COLO829 (cell line): ENCODE measurements at regions not wholly inside any gene's neighbourhood (a gene's known extent, or its start where the extent isn't known, plus 50 kb on each side); places are given as distances from the start of the nearest gene placed in this dataset.
"Not testable (repeated sequence)": the region's sequence is repeated elsewhere in the genome, so short reads cannot be mapped to it uniquely, and the experiment has no call there.

Experiments used
- DNase-seq: peaks from one replicate; pipeline ENCODE4 v3.0.0; 2012; ENCODE audit warnings: low spot score

DNA sequence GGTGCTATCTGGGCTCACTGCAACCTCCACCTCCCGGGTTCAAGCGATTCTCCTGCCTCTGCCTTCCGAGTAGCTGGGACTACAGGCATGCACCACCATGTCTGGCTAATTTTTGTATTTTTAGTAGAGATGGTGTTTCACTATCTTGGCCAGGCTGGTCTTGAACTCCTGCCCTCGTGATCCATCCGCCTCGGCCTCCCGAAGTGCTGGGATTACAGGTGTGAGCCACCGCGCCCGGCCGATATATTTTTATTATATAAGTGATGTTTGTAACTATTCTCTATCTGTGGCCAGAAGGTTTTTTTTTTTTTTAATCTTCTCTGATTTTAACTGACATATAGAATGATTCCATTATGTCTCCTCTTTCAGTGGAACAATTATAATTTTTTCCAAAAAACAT is 579.3 kb upstream of the CITED2 start:
- not testable (repeated sequence) for DNase-seq

DNA sequence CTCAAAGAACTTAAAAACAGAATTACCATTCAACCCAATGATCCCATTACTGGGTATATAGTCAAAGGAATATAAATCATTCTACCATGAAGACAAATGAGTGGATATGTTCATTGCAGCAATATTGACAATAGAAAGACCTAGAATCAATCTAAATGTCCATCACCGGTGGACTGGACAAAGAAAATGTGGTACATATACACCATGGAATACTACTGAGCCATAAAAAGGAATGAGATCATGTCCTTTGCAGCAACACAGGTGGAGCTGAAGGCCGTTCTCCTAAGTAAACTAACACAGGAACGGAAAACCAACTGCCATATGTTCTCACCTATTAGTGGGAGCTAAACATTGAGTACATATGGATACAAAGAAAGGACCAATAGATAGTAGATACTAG is 576.7 kb upstream of the CITED2 start:
- DNase-seq, result no peak

DNA sequence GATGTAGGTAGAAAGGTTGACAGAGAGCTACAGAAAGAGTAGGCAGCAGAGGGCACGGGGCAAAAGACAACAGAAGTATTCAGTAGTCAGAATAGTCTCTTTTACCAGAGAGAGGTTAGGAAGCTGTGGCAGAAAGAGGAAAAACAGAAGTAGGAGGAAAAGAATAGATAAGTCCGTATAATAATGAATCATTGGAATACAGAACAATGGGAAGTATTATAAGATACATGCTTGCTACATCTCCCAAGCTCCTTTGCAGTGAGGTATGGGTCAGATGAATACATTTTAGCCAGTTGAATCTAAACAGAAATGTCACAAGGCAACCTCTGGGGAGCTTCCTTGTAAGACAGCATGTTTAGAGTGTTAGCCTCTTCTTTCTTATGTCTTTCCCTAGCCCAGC is 570.5 kb upstream of the CITED2 start:
- DNase-seq, result peak; percentile 63

DNA sequence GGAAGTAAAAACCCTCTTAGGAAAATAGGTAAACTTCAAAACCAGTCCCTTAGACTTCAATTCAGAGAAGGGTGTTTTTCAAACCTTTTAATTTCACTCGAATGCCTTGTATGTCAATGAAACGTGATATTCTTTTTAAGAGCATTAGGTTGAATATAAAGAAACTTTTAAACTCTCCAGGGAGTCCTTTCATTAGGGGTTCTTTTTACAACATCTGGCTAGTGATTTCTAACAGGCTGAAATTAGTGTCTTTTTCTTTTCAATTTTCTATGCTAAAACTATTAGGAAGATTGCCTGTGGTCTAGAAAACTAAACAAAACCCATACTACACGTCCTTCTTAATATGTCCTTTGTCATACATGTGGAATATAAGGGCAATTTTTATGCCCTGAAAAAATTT is 569.7 kb upstream of the CITED2 start:
- no peak for DNase-seq

DNA sequence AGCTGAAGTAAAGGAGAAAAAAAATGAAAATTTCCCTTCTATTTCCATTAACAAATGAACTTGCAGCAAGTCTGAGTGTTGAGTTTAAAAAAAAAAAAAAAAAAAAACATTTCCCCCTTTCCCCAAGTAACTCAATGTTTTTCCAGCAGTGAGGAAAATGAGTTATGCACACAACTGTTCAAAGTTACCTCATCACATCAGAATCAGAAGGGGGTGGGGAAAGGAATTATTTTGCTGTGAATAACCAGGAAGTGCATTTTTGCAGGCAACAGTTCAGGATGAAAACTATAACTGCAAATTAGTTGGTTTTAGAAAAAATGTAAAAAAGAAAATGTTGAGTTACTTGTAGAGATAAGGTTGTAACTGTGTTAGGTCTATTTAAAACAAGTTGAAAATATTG is 568.9 kb upstream of the CITED2 start:
- DNase-seq, result no peak

DNA sequence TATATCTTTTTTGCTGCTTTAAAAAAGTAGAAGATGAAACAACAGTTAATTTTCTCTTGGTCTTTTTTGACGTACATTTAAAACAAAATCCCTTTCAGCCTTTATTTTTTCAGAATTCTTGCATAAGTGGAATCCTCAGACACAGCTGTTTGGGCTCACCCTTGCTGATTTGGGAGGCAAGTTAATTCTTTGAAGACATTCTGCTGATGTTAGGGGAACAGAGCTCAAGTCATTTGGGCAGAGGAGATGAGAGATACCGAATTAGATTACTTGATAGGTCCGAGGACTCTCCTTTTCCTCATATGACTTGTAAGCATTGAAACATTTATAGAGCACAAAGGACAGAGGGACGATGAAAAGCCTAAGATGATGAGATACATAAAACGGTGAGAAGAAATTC is 567.9 kb upstream of the CITED2 start:
- DNase-seq, result no peak

DNA sequence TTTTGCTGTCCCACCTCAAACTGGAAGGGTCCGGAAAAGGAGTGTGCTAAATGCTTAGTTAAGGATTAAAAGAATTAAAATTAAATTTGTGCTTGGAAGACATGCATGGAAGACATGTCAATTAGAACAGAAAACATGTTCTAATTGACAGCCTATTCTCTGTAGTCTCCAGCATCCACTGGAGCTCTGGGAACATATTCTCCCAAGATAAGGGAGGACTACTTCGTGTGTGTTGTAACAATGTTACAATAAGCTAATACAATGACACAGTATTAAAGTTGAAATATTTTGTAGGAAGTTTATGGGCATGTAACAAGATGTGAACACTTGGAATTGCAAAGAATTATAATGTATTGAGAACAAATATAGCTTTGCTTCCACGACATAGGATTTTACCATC is 567.4 kb upstream of the CITED2 start:
- no peak for DNase-seq

DNA sequence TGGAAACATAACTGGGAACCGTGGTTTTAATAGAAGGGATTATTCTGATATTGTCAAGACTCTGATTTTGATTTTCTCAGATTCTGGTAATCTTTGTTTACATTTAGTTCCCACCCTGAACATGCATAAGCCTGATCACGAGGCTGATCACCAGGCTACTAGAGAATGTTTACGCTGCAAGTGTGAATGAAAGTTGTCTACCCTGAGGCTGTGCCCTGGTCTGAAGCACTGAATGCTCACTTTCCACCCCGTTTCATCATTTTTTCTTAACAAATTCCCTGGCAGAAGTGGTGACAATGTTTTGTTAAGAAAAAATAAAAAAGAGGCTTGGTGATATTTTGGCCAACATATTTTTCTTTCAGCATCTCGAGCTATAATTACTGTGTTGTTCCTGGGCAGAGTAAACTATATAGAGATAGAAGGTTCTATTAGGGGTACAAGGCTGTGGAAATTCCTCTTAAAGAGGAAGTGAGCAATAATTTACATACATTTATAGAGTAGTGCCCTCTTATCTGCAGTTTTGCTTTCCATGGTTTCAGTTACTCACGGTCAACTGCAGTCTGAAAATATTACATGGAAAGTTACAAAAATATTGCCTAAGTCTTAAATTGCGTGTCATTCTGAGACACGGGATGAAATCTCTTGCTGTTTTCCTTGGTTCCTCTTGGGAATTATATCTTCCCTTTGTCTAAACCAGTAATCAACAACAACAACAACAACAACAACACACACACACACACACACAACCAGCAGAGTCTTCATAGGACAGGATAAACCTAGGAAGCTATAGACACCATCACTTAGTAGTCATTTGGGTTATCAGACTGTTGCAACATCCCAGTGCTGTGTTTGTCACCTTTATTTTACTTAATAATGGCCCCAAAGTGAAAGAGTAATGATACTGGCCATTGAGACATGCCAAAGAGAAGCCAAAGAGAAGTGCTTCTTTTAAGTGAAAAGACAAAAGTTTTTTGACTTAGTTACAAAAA is 566.6 kb upstream of the CITED2 start:
- no peak for DNase-seq

DNA sequence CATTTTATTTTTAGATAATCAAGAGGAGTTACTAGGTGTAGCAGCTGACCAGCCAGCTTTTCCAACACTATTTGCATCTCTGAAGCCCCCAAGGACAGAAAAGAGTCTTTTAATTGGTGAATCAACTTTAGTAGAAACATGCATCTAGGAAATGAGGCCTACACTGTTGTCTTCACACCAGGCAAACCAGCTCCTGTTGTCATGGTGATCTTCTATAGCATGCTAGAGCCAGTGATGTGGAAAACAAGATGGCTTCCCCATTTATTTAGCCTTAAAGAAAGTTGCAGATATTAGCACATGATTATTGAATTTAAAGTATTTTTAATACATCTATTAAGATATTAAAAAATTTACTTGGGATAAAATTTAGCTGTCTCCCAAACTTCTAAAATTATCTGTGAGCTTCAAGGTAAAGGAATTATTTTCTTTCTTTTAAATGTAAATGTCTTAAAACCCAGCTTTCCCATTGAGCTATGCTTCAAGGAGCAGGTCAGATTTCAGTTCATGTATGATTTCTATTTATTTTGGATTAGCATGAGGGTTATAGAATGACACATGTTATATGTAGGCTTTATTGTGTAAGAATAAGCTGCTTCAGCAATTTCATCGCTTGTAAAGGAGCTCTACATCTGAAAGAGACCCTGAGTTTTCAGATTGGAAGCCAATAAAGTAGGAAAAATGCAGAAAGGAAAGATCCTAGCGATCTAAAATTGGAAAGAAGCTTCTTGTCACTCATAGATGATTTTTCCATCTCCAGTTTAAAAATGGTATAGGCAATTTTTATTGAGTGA is 564.9 kb upstream of the CITED2 start:
- DNase-seq, result no peak

DNA sequence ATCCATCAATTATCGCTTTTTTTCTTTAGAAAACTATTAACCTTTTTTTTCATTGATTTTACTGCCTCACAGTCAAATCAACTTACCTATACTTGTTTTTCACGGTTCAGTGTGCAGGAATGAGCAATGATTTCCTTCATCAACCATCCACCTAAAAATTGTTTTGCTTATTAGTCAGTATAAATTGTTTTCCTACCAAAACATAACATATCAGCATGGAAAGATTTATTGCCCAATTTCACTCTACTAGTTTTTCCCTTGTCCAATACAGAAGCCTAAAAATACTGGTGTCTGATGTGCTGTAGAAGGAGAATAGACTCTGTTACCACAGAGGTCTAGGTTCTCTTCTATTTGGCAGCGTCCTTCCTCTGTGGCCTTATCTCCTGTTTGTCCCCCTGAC is 558.2 kb upstream of the CITED2 start:
- DNase-seq, result no peak

DNA sequence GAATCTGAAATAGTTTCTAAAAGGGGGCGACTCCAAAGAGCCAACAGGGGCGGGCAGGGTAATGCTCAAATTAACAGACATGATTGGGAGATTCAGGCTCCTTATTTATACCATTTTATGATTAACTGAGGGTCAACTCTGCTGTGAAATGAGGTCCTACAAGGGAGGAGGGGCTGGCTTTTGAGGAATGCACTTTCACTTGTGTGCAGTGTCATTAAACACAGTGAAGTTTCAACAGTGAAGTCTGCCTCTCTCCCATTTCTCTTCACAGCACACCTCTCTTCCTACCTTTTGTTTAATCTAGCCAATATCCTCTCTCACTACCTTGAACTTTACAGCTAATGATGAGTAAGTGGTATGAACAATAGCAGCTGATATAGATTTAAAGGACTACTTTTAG is 557.3 kb upstream of the CITED2 start:
- DNase-seq, result no peak

DNA sequence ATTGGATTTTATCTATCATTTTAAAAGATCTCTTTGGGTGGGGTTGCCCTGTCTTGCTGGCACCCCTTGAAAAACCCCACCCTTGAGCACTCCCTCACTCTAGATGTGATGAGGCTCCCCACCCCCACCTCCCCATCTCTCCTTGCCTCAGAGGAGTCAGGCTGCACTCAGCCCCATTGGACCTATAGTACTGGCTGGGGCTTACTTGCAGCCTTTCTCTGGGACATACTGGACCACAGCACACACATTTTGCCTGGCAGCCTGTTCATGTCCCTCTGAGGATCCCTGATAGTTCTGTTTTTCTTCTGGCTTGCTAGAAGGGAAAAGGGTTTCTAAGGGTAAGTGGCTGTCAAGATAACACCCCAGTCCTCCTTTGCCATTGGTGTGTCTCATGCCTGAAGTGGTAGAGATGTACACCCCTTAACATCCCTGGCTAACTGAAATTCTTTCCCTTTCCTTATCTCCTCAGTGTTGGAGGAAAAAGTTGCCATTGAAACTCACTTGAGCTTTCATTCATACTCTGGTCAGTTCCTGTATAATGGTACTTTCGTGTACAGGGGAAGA is 553.4 kb upstream of the CITED2 start:
- no peak for DNase-seq

DNA sequence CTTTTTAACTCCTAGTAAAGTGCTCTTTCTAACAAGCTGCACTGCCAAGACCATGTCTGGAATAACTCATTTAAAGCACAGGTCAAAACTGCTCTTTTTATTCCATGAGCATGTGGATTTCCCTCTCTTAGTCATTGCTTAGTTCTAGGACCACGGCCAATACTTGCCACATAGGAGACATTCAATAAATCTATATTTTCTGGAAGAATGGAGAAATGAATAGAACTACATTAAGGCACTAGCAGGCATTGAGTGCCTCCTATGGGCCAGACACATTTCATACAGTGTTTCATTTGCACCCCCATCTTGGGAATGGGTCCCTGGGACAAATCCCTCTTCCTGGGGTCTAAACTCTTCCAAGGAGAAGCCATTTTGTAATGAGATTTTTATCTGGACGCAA is 552.8 kb upstream of the CITED2 start:
- no peak for DNase-seq

DNA sequence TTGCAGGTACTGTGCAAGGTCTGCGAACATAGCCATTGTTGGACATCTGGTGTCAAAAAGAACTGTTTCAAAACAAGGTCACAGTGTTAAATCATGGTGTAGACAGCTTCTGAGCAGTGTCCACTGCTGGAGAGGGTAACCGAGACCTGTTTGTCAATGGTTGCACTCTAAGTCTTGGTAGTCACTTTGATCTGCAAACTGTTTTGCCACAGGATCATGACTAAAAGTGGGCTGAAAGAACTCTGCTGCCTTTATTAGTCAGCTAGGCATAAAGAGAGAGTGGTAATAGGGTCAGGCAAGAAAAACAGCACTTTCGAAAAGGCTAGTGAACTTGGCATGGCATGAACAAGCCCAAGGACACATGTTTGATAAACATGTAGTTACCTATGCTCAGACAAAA is 552.3 kb upstream of the CITED2 start:
- DNase-seq, result no peak

DNA sequence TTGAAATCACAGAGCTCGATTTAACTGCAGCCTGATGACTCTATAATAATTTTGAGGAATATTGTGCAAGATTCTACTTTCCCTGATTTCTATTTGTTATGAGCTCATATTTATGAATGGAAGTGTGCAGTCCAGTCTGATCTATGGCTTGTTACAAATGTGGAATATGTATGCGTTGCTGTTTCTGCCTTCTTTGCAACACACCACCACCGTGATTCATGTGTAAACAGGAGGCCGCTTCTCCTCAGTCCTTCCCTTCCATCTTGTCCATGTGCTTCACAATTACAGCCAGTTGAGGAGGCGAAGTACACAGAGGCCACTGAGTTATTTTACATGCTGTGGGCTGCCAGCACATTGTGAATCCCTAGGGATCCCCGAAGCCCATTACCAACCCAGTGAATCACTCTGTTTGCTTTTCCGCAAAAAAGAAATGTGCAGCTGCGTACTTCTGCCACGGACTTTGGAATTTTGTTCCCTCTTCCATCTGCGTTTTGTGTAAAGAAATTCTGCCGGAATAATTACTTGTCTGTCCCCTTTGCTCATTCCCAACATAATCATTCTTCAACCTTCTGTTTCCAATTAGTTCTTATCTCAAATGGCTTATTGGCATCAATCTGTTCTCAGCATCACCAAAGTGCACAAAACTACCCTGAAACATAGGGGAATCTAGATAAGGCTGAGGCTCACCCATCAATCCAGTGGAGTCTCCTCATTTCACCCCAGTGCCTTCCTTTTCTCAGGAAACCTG is 551.6 kb upstream of the CITED2 start:
- no peak for DNase-seq

DNA sequence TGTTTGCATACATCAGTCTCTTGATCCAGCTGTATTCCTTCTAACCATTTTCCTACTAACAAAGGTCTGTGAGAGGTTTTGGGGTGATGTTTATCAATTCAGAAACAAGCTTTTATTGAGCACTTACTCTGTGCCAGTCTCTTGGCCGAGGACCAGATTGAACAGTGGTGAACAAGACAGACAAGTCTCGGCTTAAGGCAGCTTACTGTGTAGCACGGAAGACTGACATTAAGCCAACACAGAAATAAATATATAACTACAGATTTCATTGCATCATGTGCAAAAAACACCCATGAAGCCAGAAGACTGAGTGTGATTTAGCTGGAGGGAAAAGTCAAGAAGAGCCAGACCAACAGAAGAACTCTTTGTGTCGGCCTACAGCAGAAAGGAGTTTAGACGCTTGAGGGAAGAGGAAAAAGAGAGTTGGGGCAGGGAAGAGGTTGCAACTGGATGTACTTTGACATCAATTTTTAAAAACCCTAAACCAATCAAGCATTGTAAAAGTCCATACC is 549.6 kb upstream of the CITED2 start:
- DNase-seq, result peak; percentile 31

DNA sequence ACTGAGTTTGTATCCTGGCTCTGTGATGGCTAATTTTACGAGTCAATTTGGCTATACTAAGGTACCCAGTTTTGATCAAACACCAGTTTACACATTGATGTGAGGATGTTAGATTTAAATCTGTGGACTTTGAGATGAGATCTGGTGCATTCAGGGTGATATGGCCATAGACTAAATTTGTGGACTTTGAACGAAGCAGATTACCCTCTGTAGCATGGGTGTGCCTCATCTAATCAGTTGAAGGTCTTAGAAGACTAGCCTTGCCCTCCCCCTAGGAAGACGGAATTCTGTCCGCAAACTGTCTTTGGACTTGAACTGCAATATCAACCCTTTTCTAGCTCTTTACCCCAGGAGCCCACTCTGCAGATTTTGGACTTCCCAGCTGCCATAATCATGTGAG is 547.8 kb upstream of the CITED2 start:
- no peak for DNase-seq

DNA sequence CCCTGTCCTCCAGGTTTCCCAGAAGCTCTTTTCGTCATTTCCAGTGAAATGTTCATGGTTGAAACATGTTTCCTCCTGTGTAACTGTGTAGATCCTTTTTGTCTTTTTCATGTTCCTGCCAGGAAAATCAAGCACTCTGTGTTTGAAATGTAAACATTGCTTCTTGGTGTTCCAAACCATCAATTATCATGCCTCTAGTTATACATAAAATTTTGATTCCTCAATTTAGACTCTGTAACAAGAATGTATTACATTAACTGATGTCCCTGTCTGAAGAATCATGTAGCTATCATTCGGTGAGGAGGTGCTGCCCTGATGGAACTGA is 546.3 kb upstream of the CITED2 start:
- no peak for DNase-seq

DNA sequence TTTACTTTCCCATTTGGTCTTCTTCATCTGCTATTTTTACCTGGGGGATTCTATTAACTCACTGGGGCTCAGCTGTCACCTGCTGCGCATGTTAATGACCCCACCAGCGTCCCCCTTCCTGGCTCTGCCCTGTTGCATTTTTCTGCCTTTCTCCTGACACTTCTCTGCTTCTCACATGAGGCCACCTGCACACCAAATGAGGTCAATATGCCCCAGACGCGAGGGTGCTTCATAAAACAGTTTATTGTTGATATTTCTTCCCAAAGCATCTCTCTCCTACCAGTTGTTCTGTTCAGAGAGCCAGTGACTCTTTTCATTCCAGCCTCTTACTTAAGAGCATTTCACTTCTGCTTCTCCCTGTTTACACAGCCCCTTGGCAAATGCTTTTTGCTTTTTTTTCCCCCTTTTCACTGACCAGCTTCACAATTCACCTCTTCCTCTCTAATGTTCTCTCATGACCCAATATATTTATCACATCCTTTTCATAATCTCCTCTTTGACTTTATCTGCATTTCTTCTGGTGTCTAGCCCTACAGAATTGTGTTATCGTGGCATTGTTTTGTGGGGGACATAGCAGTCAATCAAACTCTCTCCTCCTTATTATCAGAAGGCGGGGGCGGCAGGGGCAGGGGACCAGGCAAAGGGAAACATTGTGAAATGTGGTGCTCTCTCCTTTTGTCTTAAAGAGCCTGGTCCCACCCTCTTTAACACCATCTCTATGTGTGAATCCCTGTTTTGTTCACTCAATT is 545.8 kb upstream of the CITED2 start:
- no peak for DNase-seq

DNA sequence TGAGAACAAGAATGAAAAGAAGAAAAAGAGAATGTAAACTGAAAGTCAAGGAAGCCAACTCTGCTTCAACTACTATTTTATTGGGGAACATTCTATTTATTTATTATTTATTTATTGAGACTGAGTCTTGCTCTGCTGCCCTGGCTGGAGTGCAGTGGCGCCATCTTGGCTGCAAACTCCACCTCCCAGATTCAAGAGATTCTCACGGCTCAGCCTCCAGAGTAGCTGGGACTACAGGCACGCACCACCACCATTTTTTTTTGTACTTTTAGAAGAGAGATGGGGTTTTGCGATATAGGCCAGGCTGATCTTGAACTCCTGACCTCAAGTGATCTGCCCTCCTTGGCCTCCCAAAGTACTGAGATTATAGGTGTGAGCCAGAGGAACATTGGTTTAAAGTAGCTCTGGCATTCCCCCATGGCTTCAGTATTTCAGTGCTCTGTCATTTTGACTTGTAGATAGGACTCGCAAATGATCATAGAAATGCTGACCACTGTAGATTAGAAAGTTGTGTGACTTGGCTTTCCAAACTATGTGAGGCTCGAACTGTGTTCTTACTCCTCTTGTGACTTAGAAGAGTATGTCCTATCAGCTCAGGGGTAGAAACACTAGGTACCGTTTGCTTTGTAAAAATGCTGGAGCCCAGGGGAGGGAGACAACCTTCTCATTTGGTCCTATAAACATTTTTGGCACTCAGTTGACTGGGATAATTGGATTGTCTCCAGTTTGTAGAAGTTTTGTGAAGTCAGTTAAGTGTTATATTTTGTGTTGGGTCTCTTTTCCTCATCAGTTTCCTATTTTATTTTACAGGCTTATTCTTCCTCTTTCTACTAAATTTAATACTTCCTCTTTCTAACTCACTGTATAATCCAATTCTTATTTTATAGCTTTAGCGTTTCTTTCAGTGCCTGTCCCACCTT is 544.9 kb upstream of the CITED2 start:
- DNase-seq, result no peak
